ENCODE measurements at regions not wholly inside any gene's neighbourhood (a gene's known extent, or its start where the extent isn't known, plus 50 kb on each side); places are given as distances from the start of the nearest gene placed in this dataset.

DNA sequence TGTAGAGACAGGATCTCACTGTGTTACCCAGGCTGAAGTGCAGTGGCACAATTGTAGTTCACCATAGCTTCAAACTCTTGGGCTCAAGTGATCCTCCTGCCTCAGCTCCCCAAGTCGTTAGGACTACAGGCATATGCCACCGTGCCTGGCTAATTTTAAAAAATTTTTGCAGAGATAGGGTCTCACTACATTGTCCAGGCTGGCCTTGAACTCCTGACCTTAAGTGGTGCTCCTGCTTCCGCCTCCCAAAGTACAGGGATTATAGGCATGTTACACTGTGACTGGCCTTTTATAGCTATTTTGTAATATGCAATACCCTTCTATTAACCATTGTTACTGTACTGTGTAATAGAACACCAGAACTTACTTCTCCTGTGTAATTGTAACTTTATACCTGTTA lies 139.3 kb upstream of the ZNF267 start:
- TF ChIP-seq CTCF (IDR thresholded peaks at IDR 0.05; ENCODE audit: low read length): no peak
- TF ChIP-seq EZH2 (IDR thresholded peaks at IDR 0.05; ENCODE audit: borderline replicate concordance, low read length): no peak
